ENCODE measurements at regions not wholly inside any gene's neighbourhood (a gene's known extent, or its start where the extent isn't known, plus 50 kb on each side); places are given as distances from the start of the nearest gene placed in this dataset.
"Not testable (repeated sequence)": the region's sequence is repeated elsewhere in the genome, so short reads cannot be mapped to it uniquely, and the experiment has no call there.

- H3K36me3 ChIP-seq, result no peaks in the 10 kb centered on the region
- H3K27me3 ChIP-seq, result no peaks in the 10 kb centered on the region
- no peak for TF ChIP-seq EP300 (IDR thresholded peaks at IDR 0.05)
- TF ChIP-seq POLR2AphosphoS5 (IDR thresholded peaks at IDR 0.05), result no peak
- TF ChIP-seq POLR2A (IDR thresholded peaks at IDR 0.05), result no peak
- TF ChIP-seq, protein P1, sequence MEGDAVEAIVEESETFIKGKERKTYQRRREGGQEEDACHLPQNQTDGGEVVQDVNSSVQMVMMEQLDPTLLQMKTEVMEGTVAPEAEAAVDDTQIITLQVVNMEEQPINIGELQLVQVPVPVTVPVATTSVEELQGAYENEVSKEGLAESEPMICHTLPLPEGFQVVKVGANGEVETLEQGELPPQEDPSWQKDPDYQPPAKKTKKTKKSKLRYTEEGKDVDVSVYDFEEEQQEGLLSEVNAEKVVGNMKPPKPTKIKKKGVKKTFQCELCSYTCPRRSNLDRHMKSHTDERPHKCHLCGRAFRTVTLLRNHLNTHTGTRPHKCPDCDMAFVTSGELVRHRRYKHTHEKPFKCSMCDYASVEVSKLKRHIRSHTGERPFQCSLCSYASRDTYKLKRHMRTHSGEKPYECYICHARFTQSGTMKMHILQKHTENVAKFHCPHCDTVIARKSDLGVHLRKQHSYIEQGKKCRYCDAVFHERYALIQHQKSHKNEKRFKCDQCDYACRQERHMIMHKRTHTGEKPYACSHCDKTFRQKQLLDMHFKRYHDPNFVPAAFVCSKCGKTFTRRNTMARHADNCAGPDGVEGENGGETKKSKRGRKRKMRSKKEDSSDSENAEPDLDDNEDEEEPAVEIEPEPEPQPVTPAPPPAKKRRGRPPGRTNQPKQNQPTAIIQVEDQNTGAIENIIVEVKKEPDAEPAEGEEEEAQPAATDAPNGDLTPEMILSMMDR (IDR thresholded peaks at IDR 0.05), result no peak
- intact Hi-C loops (cut with DNase I), result no loop called here
- no peaks in the 10 kb centered on the region for H3K4me1 ChIP-seq
- DNase-seq, result no peak
- H3K4me3 ChIP-seq, result no peak overlapping the region
- no peak overlapping the region for H3K27ac ChIP-seq
- no peaks in the 10 kb centered on the region for H3K9me3 ChIP-seq
These were observed 488.1 kb upstream of the DAB2 start for GRCh38 chr5:39912906-39913305.

DNA sequence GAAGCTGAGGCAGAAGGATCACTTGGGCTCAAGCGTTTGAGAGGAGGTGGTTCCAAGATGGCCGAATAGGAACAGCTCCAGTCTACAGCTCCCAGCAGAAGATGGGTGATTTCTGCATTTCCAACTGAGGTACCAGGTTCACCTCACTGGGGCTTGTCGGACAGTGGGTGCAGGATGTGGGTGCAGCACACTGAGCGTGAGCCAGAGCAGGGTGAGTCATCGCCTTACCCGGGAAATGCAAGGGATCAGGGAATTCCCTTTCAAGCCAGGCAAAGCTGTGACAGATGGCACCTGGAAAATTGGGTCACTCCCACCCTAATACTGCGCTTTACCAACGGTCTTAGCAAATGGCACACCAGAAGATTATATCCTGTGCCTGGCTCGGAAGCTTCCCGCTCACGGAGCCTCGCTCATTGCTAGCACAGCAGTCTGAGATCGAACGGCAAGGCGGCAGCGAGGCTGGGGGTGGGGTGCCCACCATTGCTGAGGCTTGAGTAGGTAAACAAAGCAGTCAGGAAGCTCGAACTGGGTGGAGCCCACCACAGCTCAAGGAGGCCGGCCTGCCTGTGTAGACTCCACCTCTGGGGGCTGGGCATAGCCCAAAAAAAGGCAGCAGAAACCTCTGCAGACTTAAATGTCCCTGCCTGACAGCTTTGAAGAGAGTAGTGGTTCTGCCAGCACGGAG is 482.6 kb upstream of the DAB2 start:
- H3K4me3 ChIP-seq, DNase-seq, H3K9me3 ChIP-seq, H3K27ac ChIP-seq, H3K36me3 ChIP-seq, H3K27me3 ChIP-seq: not testable (repeated sequence)
- H3K4me1 ChIP-seq, result peaks cover 0 to 15% (median 10%) of the 10 kb centered on the region in 4 donors
- 92 to 93% methylated on average over 19 of the region's 19 CpGs for WGBS, 2 donors
- intact Hi-C loops (cut with DNase I), result loop anchor here (10.0 kb wide), 1 partner anchor 103 kb away; no protein-coding TSS in a partner anchor

DNA sequence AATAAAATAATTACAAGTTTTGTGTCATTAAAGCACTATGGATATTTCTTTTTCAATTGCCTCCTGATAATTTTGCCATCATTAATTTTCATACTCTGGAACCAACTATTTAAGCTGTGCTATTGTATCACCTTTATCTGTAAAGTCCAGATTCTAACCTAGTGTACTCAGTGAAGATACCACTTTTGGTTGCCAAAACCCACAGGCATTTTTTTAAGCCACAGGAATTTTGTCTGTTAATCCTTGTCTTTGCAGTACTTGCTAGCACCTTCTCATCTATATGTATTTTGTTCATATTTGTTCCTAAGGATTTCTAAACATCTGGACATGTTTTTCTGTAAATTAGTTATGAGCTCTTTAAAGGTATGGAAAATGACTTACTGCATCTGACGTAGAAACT is 481.4 kb upstream of the DAB2 start:
- TF ChIP-seq POLR2A (IDR thresholded peaks at IDR 0.05), result no peak
- TF ChIP-seq EP300 (IDR thresholded peaks at IDR 0.05), result no peak
- TF ChIP-seq POLR2AphosphoS5 (IDR thresholded peaks at IDR 0.05), result no peak
- TF ChIP-seq, protein P1 (IDR thresholded peaks at IDR 0.05), result no peak
- no peak overlapping the region for H3K27ac ChIP-seq
- WGBS, 2 donors, result 84 to 91% methylated on average over 1 of the region's 1 CpG
- H3K4me3 ChIP-seq, result no peak overlapping the region
- peaks cover 0 to 15% (median 10%) of the 10 kb centered on the region in 4 donors for H3K4me1 ChIP-seq
- no peaks in the 10 kb centered on the region for H3K27me3 ChIP-seq
- no peak for DNase-seq
- H3K36me3 ChIP-seq, result no peaks in the 10 kb centered on the region
- intact Hi-C loops (cut with DNase I), result loop anchor here (10.0 kb wide), 1 partner anchor 101 kb away; no protein-coding TSS in a partner anchor
- no peaks in the 10 kb centered on the region for H3K9me3 ChIP-seq

DNA sequence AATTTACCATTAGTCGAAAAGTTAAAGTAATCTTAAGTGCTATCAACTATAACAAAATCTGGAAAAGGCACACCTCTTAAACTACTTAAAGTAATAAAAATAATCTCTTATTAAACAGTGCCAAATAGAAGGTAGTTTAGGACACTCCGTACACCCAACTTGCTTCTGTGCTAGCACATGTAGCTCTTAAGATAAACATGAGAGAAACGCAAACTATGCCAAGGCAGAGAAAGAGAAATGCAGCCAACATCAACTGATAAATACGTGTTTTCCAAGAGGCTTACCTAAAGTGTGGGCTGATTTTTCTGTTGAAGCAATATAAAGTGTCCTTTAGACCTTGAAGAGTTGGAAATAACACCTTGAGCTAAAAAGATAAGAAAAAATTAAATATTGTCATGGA is 480.6 kb upstream of the DAB2 start:
- Histone ChIP-seq H3K36me3 (no peaks in the 10 kb centered on the region), H3K27ac (no peak overlapping the region)
- intact Hi-C loops (cut with DNase I), result loop anchor here (10.0 kb wide), 1 partner anchor 101 kb away; no protein-coding TSS in a partner anchor

GRCh38 chr5:39902626-39903025 is 477.8 kb upstream of the DAB2 start:
- Histone ChIP-seq H3K27me3 (no peaks in the 10 kb centered on the region), H3K27ac (no peak overlapping the region), H3K4me3 (no peak overlapping the region), H3K36me3 (no peaks in the 10 kb centered on the region), H3K4me1 (peaks cover 0 to 15% (median 10%) of the 10 kb centered on the region in 4 donors), H3K9me3 (no peaks in the 10 kb centered on the region)
- no peak for TF ChIP-seq EP300 (IDR thresholded peaks at IDR 0.05)
- TF ChIP-seq, protein P1 (IDR thresholded peaks at IDR 0.05), result no peak
- intact Hi-C loops (cut with DNase I), result loop anchor here (10.0 kb wide), 1 partner anchor 98 kb away; no protein-coding TSS in a partner anchor
- DNase-seq, result no peak
- WGBS, 2 donors, result 91 to 94% methylated on average over 2 of the region's 2 CpGs

More for the DNA sequence above, 480.6 kb upstream of the DAB2 start:
- 52 to 68% methylated on average over 4 of the region's 4 CpGs for WGBS, 2 donors
- H3K4me3 ChIP-seq, result no peak overlapping the region
- H3K4me1 ChIP-seq, result peaks cover 0 to 15% (median 10%) of the 10 kb centered on the region in 4 donors
- H3K9me3 ChIP-seq, result no peaks in the 10 kb centered on the region
- no peak for DNase-seq
- no peak for TF ChIP-seq POLR2AphosphoS5 (IDR thresholded peaks at IDR 0.05)
- TF ChIP-seq EP300 (IDR thresholded peaks at IDR 0.05), result no peak
- TF ChIP-seq, protein P1 (IDR thresholded peaks at IDR 0.05), result no peak
- TF ChIP-seq POLR2A (IDR thresholded peaks at IDR 0.05), result no peak
- no peaks in the 10 kb centered on the region for H3K27me3 ChIP-seq
